HCT116 (cell line): ENCODE measurements at regions not wholly inside any gene's neighbourhood (a gene's known extent, or its start where the extent isn't known, plus 50 kb on each side); places are given as distances from the start of the nearest gene placed in this dataset.

Experiments used
- ATAC-seq: fragments of 200-7000 bp; cut with Tn5 transposase; 2 replicates; pipeline ENCODE4 v1.9.1; 2020; ENCODE audit warnings: mild to moderate bottlenecking, moderate library complexity
- BruUV-seq: library from RNA; stranded (reverse); fragments of 400-500 nt; replicated peaks from 2 replicates; lab custom pipeline; 2021; lab: Mats Ljungman, UMichigan
- CTCF ChIA-PET: fragments of 300-600 bp; sonication (Branson Sonifier 250); formaldehyde crosslinking; loops from one replicate; lab custom pipeline; 2021; ENCODE audit warnings: antibody characterized with exemption; lab: Charles Lee
- POLR2A ChIA-PET: fragments of 300-600, 350-600 bp; sonication (Branson Sonifier 250); formaldehyde crosslinking; loops from one replicate; lab custom pipeline; 2021; ENCODE audit warnings: antibody characterized with exemption; lab: Charles Lee
- RAD21 ChIA-PET, 2 experiments: fragments of 300-600 bp; sonication (Branson Sonifier 250); formaldehyde crosslinking; loops; one replicate each; lab custom pipeline; 2023; ENCODE audit warnings: low total read pairs in 2 of 2; ENCODE audit not compliant: uncharacterized antibody in 2 of 2, unreplicated experiment in 2 of 2, low non-redundant PET in 1 of 2; lab: Charles Lee
- DNase-seq: peaks from one replicate; pipeline ENCODE4 v3.0.0-alpha.2; 2010; ENCODE audit warnings: low read depth, low spot score
- H2AFZ ChIP-seq: fragments of 200-600 bp; shearing (Covaris generic), sonication (generic); 2 replicates; pipeline ENCODE4 v1.6.1; 2017; ENCODE audit warnings: low read depth, mixed run types, mixed read lengths, antibody characterized with exemption, low read length; ENCODE audit not compliant: poor library complexity, severe bottlenecking
- H3K27ac ChIP-seq: 2 replicates; pipeline ENCODE4 v1.5.1; 2012; ENCODE audit warnings: low read depth, low read length
- H3K27me3 ChIP-seq: fragments of 200-600 bp; sonication (generic); 2 replicates; pipeline ENCODE4 v1.6.1; 2016; ENCODE audit warnings: mixed run types, low read length, mixed read lengths; ENCODE audit not compliant: insufficient read depth
- H3K36me3 ChIP-seq, 2 experiments: fragments of 200-500 bp in 1 of 2; fragments of 200-600 bp in 1 of 2; sonication (Bioruptor generic) in 1 of 2; sonication (generic) in 1 of 2; 2 replicates each; pipeline versions ENCODE4 v1.5.1 to v1.6.1; 2014 to 2016; ENCODE audit warnings: low read length in 2 of 2, inconsistent platforms in 1 of 2, mixed read lengths in 1 of 2, mixed run types in 1 of 2; ENCODE audit not compliant: insufficient read depth in 2 of 2, control insufficient read depth in 1 of 2
- H3K4me1 ChIP-seq, 2 experiments: fragments of 200-600 bp in 1 of 2; sonication (generic) in 1 of 2; 2 replicates each; pipeline versions ENCODE4 v1.5.1 to v1.6.1; 2012 to 2017; ENCODE audit warnings: low read length in 2 of 2, inconsistent platforms in 1 of 2, mild to moderate bottlenecking in 1 of 2, mixed read lengths in 1 of 2, mixed run types in 1 of 2, moderate library complexity in 1 of 2; ENCODE audit not compliant: insufficient read depth in 2 of 2, control insufficient read depth in 1 of 2
- H3K4me2 ChIP-seq: fragments of 200-600 bp; sonication (generic); 2 replicates; pipeline ENCODE4 v1.6.1; 2017; ENCODE audit warnings: mixed run types, low read length, mixed read lengths
- H3K4me3 ChIP-seq, 2 experiments: fragments of 200-600 bp in 1 of 2; sonication (generic) in 1 of 2; replicated peaks in 1 of 2; 2 replicates each; pipeline ENCODE4 v1.5.1; 2011 to 2016; ENCODE audit warnings: low read length in 2 of 2, control low read depth in 1 of 2, low read depth in 1 of 2, mild to moderate bottlenecking in 1 of 2, mixed read lengths in 1 of 2, mixed run types in 1 of 2
- H3K79me2 ChIP-seq: fragments of 200-600 bp; sonication (generic); 2 replicates; pipeline ENCODE4 v1.6.1; 2017; ENCODE audit warnings: mild to moderate bottlenecking, mixed run types, low read length, moderate library complexity, mixed read lengths; ENCODE audit not compliant: insufficient read depth
- H3K9ac ChIP-seq: fragments of 200-600 bp; sonication (generic); 2 replicates; pipeline ENCODE4 v1.6.1; 2016; ENCODE audit warnings: low read length, mixed read lengths
- H3K9me2 ChIP-seq: fragments of 200-600 bp; sonication (generic), shearing (Covaris generic); 2 replicates; pipeline ENCODE4 v1.6.1; 2017; ENCODE audit warnings: mixed run types, mild to moderate bottlenecking, moderate library complexity; ENCODE audit not compliant: insufficient read depth
- H3K9me3 ChIP-seq, 2 experiments: fragments of 200-500 bp in 1 of 2; fragments of 200-600 bp in 1 of 2; sonication (Bioruptor generic) in 1 of 2; sonication (generic) in 1 of 2; 2 replicates each; pipeline ENCODE4 v1.6.1; 2014 to 2017; ENCODE audit warnings: low read length in 2 of 2, mixed read lengths in 2 of 2, inconsistent platforms in 1 of 2, low read depth in 1 of 2, mild to moderate bottlenecking in 1 of 2, mixed run types in 1 of 2, moderate library complexity in 1 of 2; ENCODE audit not compliant: control insufficient read depth in 1 of 2, insufficient read depth in 1 of 2
- H4K20me1 ChIP-seq: fragments of 200-600 bp; sonication (generic), shearing (Covaris generic); 2 replicates; pipeline ENCODE4 v1.6.1; 2017; ENCODE audit warnings: mixed run types, mild to moderate bottlenecking, moderate library complexity; ENCODE audit not compliant: insufficient read depth
- FOSL1 ChIP-seq: IDR thresholded peaks from 2 replicates; pipeline ENCODE4 v1.6.1; 2012; ENCODE audit warnings: low read depth
- MAX ChIP-seq: IDR thresholded peaks from 2 replicates; pipeline ENCODE4 v1.6.1; 2012
- SIN3A ChIP-seq: IDR thresholded peaks from 2 replicates; pipeline ENCODE4 v1.6.1; 2012; ENCODE audit warnings: low read depth
- YY1 ChIP-seq: IDR thresholded peaks from 2 replicates; pipeline ENCODE4 v1.6.1; 2011; ENCODE audit warnings: low read length, low read depth, moderate library complexity, mild to moderate bottlenecking; ENCODE audit not compliant: insufficient replicate concordance; ENCODE audit errors: extremely low read depth
- ZFX ChIP-seq: fragments of 450-650 bp; IDR thresholded peaks from 2 replicates; pipeline ENCODE4 v1.6.1; 2017
- intact Hi-C: fragments of 100-400 bp; cut with micrococcal nuclease; formaldehyde crosslinking; loops from 2 replicates; pipeline ENCODE4 v1.10.0; 2022

GRCh38 chr11:91978747-91979146 lies 245.9 kb upstream of the FAT3 start:
- ChIA-PET CTCF (no interaction called here), RAD21 (interaction anchor here in 1 of 2 experiments (0.7 kb wide), 1 partner anchor 618 kb away, joined by 3 read pairs; no protein-coding TSS in a partner anchor), POLR2A (no interaction called here)
- no peaks in the 10 kb centered on the region for H3K27me3 ChIP-seq
- H3K4me3 ChIP-seq, result no peak overlapping the region
- H3K4me2 ChIP-seq, result no peak overlapping the region
- intact Hi-C loops, result no loop called here
- no peak overlapping the region for H3K9ac ChIP-seq
- H3K79me2 ChIP-seq, result no peaks in the 10 kb centered on the region
- no peaks in the 10 kb centered on the region for H4K20me1 ChIP-seq
- no peak for TF ChIP-seq FOSL1
- TF ChIP-seq ZFX, result no peak
- TF ChIP-seq MAX, result no peak
- TF ChIP-seq SIN3A, result no peak
- no peaks in the 10 kb centered on the region for H3K36me3 ChIP-seq
- no peak overlapping the region for H3K27ac ChIP-seq
- no peak overlapping the region for H2AFZ ChIP-seq
- H3K9me2 ChIP-seq, result no peaks in the 10 kb centered on the region
- H3K9me3 ChIP-seq, result peaks cover 0 to 27% of the 10 kb centered on the region in 2 experiments; a peak in 2 of 4 replicates
- no TSS peak for BruUV-seq
- no peaks in the 10 kb centered on the region for H3K4me1 ChIP-seq
- DNase-seq (no peak), ATAC-seq (no peak)

GRCh38 chr11:91972665-91973266 lies 251.9 kb upstream of the FAT3 start:
- Histone ChIP-seq H4K20me1 (no peaks in the 10 kb centered on the region), H3K36me3 (no peaks in the 10 kb centered on the region), H3K27me3 (no peaks in the 10 kb centered on the region), H3K27ac (no peak overlapping the region), H2AFZ (no peak overlapping the region), H3K9me3 (peaks cover 5 to 29% of the 10 kb centered on the region in 2 experiments; a peak in 2 of 4 replicates), H3K4me3 (no peak overlapping the region), H3K4me2 (no peak overlapping the region), H3K9me2 (no peaks in the 10 kb centered on the region), H3K9ac (no peak overlapping the region), H3K4me1 (no peaks in the 10 kb centered on the region), H3K79me2 (no peaks in the 10 kb centered on the region)
- ChIA-PET CTCF (no interaction called here), POLR2A (no interaction called here), RAD21 (no interaction called here)
- no TSS peak for BruUV-seq
- intact Hi-C loops, result no loop called here
- TF ChIP-seq YY1, result no peak
- no peak for DNase-seq
- no peak for ATAC-seq
